Prostate gland (tissue), 2 donors: ENCODE measurements at regions not wholly inside any gene's neighbourhood (a gene's known extent, or its start where the extent isn't known, plus 50 kb on each side); places are given as distances from the start of the nearest gene placed in this dataset.
"Not testable (repeated sequence)": the region's sequence is repeated elsewhere in the genome, so short reads cannot be mapped to it uniquely, and the experiment has no call there.

Experiments used
- DNase-seq: peaks from one replicate; pipeline ENCODE4 v3.0.0-alpha.2; 2019; ENCODE audit warnings: low spot score
- H3K27ac ChIP-seq, 2 donors: fragments of 200-600 bp; sonication (generic); 2 replicates each; pipeline ENCODE4 v1.5.1; 2017 to 2019
- H3K27me3 ChIP-seq: fragments of 200-600 bp; sonication (generic); replicated peaks from 2 replicates; pipeline ENCODE4 v1.5.1; 2019; ENCODE audit not compliant: insufficient read depth
- H3K36me3 ChIP-seq, 2 donors: fragments of 200-600 bp; sonication (generic); 1 replicate in 1 of 2; 2 replicates in 1 of 2; pipeline versions ENCODE4 v1.5.1 to v1.8.1; 2017 to 2019
- H3K4me1 ChIP-seq: fragments of 200-600 bp; sonication (generic); replicated peaks from 2 replicates; pipeline ENCODE4 v1.5.1; 2019
- H3K4me3 ChIP-seq, 2 donors: fragments of 200-600 bp; sonication (generic); 2 replicates each; pipeline ENCODE4 v1.5.1; 2017 to 2019
- H3K9me3 ChIP-seq: fragments of 200-600 bp; sonication (generic); 2 replicates; pipeline ENCODE4 v1.5.1; 2017
- POLR2A ChIP-seq: fragments of 450-650 bp; IDR thresholded peaks from one replicate; pipeline ENCODE4 v1.6.1; 2016; ENCODE audit warnings: antibody characterized with exemption, mild to moderate bottlenecking
- POLR2AphosphoS5 ChIP-seq: sonication (generic); formaldehyde crosslinking; IDR thresholded peaks from one replicate; pipeline ENCODE4 v1.6.1; 2017; ENCODE audit warnings: antibody characterized with exemption
- WGBS: methylation state at CpG from one replicate; pipeline ENCODE4 v1.1.5; 2018; 5-methylcytosine and 5-hydroxymethylcytosine counted together
- intact Hi-C: fragments of 100-400 bp; cut with DNase I; formaldehyde crosslinking; loops from one replicate; pipeline ENCODE4 v1.14.2; 2022
- TF ChIP-seq, protein P1 (sequence below), 4 experiments: fragments of 200-600 bp in 2 of 4; fragments of 450-650 bp in 2 of 4; sonication (generic) in 2 of 4; IDR thresholded peaks; 1 replicate in 3 of 4; 2 replicates in 1 of 4; pipeline ENCODE4 v1.5.1; 2016 to 2019; ENCODE audit warnings: antibody characterized with exemption in 4 of 4, mild to moderate bottlenecking in 2 of 4, moderate library complexity in 2 of 4

DNA sequence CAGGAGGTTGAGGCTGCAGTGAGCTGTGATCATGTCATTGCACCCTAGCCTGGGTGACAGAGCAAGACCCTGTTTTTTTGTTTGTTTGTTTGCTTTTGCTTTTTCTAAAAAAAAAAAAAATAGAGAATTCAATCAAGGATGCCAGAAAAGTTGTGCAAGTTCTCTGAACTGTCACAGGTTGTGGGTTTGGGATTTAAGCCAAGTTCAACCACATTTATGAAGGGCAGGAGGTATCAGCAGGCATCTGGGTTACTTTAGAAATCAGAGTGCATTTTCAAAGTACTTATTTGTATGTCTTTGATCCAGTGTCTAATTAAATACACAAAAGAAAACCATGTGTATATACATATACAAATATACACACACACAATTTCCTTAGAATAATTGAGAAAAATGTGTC lies 151.2 kb upstream of the MINDY3 start:
- Histone ChIP-seq H3K27me3 (no peaks in the 10 kb centered on the region), H3K9me3 (no peaks in the 10 kb centered on the region), H3K4me3 (no peak overlapping the region), H3K36me3 (no peaks in the 10 kb centered on the region), H3K4me1 (no peaks in the 10 kb centered on the region), H3K27ac (no peak overlapping the region)
- intact Hi-C loops: no loop called here
- TF ChIP-seq, protein P1, sequence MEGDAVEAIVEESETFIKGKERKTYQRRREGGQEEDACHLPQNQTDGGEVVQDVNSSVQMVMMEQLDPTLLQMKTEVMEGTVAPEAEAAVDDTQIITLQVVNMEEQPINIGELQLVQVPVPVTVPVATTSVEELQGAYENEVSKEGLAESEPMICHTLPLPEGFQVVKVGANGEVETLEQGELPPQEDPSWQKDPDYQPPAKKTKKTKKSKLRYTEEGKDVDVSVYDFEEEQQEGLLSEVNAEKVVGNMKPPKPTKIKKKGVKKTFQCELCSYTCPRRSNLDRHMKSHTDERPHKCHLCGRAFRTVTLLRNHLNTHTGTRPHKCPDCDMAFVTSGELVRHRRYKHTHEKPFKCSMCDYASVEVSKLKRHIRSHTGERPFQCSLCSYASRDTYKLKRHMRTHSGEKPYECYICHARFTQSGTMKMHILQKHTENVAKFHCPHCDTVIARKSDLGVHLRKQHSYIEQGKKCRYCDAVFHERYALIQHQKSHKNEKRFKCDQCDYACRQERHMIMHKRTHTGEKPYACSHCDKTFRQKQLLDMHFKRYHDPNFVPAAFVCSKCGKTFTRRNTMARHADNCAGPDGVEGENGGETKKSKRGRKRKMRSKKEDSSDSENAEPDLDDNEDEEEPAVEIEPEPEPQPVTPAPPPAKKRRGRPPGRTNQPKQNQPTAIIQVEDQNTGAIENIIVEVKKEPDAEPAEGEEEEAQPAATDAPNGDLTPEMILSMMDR (IDR thresholded peaks at IDR 0.05): no peak
- TF ChIP-seq POLR2AphosphoS5 (no peak), POLR2A (no peak)
- DNase-seq: no peak

- Histone ChIP-seq H3K4me3 (no peak overlapping the region), H3K36me3 (no peaks in the 10 kb centered on the region), H3K9me3 (no peaks in the 10 kb centered on the region), H3K27ac (no peak overlapping the region), H3K4me1 (no peaks in the 10 kb centered on the region), H3K27me3 (no peaks in the 10 kb centered on the region)
- intact Hi-C loops: no loop called here
- 61% methylated on average over 3 of the region's 3 CpGs for WGBS
- no peak for DNase-seq
- TF ChIP-seq POLR2AphosphoS5 (no peak), POLR2A (no peak)
- TF ChIP-seq, protein P1 (IDR thresholded peaks at IDR 0.05): no peak
Observed at GRCh38 chr10:16014469-16014868, 154.2 kb upstream of the MINDY3 start.

DNA sequence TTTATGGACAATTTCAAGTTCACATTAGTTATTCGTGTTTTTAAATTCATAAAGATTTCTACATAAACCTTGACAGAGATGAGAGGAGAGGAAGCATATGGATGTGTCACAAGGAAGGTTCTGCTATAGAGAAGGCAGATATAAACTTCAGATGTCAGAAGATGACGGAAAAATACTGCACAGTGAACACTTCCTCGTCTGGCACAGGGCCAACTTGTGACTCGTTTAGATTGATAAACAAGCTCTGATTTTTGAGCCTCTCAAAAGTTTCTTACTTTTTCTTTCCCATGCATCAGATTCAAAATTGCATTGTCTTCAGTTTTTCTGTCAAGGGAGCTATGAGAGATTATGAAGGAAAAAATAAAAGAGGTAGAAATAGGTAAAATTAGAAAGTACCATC lies 156.4 kb upstream of the MINDY3 start:
- no peaks in the 10 kb centered on the region for H3K4me1 ChIP-seq
- H3K36me3 ChIP-seq: no peaks in the 10 kb centered on the region
- intact Hi-C loops: no loop called here
- no peak overlapping the region for H3K27ac ChIP-seq
- no peaks in the 10 kb centered on the region for H3K9me3 ChIP-seq
- WGBS: 63% methylated on average over 4 of the region's 4 CpGs
- TF ChIP-seq POLR2A: no peak
- TF ChIP-seq POLR2AphosphoS5: no peak
- TF ChIP-seq, protein P1 (IDR thresholded peaks at IDR 0.05): no peak
- H3K27me3 ChIP-seq: no peaks in the 10 kb centered on the region
- DNase-seq: no peak
- no peak overlapping the region for H3K4me3 ChIP-seq

- no peak for TF ChIP-seq POLR2A
- TF ChIP-seq, protein P1 (IDR thresholded peaks at IDR 0.05): no peak
- no peaks in the 10 kb centered on the region for H3K4me1 ChIP-seq
- no peak overlapping the region for H3K27ac ChIP-seq
- 90% methylated on average over 1 of the region's 1 CpG for WGBS
- DNase-seq: no peak
- no peak overlapping the region for H3K4me3 ChIP-seq
- H3K27me3 ChIP-seq: no peaks in the 10 kb centered on the region
- no peaks in the 10 kb centered on the region for H3K9me3 ChIP-seq
- no peaks in the 10 kb centered on the region for H3K36me3 ChIP-seq
- intact Hi-C loops: no loop called here
Observed at GRCh38 chr10:16020836-16021235, 160.5 kb upstream of the MINDY3 start.

- H3K27ac ChIP-seq, H3K4me3 ChIP-seq, H3K27me3 ChIP-seq, H3K36me3 ChIP-seq, H3K4me1 ChIP-seq, intact Hi-C loops, DNase-seq, H3K9me3 ChIP-seq: not testable (repeated sequence)
- WGBS: 90% methylated on average over 14 of the region's 14 CpGs
Observed at GRCh38 chr10:16026832-16027231, 166.5 kb upstream of the MINDY3 start.
